GM18508 (cell line): ENCODE measurements at regions not wholly inside any gene's neighbourhood (a gene's known extent, or its start where the extent isn't known, plus 50 kb on each side); places are given as distances from the start of the nearest gene placed in this dataset.

ENCODE experiments used
- ATAC-seq: cut with Tn5 transposase; IDR thresholded peaks from one replicate; pipeline ENCODE4 v1.9.1; 2021; ENCODE audit warnings: moderate number of reproducible peaks; ENCODE audit not compliant: insufficient read depth, unreplicated experiment

DNA sequence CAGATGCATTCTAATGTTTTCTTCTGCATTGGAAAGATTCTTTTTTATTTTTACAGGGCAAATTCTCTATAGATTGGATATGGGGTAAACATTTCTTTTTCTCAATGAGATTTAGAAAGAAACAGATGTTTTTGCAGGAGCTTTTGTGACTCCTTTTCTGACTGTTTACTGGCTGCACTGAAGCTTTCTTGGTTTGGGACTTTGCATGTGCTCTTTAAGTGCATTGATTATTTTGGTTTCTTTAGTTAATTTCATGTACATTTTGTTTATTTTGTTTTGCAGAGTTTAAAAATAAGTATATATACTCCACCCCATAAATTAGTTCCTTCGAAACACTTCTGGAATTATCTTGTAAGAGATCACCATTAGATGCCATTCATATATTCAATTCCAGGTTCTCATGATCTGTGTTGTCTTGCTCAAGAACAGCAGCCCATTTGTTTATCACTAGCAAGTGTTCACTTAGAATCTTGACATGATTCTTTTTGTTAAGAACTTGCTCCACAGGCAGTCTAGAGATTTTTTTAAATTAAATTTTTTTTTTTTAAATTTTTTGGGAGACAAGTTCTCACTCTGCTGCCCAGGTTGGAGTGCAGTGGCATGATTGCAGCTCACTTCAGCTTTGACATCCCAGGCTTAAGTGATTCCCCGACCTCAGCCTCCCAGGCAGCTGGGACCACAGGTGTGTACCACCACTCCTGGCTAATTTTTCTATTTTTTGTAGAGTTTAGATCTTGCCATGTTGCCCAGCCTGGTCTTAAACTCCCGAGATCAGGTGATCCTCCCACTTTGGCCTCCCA, 233.7 kb downstream of the MYCN start:
- no peak for ATAC-seq

DNA sequence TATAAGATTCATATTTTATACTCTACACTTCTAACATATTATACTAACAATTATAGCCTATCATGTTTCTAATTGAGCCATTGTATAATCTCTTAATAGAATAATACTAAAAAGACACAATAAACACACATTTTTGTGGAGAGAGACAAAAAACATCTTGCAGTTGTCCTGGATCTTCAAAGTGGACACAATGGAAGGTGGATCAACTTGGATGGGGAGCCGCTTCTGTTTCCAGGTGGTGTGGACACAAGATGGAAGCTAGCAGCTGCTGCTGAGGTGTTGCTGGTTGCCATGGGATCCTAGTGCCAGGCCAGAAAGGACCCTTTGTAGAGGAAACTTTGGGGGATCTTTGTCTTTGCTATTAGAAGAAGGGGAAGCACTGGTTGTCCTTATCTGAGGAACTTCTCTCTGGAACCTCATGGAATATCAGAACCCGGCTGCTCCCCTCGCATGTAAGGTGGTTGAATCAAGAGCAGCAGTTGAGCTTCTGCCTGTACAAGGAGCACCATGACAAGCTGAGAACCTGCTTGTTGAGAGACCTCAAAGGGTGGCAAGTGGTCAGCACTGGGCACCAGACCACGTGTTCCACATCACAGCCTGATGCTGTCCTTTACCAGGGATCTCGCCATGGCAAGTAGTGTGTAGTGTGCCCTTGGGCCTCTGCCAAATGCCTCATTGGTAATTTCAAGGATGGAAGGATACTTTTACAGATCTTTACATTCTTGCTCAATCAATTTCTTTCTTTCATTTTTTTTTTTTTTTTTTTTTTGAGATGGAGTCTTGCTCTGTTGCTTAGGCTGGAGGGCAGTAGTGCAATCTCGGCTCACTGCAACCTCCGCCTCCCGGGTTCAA, 232.2 kb downstream of the MYCN start:
- no peak for ATAC-seq

DNA sequence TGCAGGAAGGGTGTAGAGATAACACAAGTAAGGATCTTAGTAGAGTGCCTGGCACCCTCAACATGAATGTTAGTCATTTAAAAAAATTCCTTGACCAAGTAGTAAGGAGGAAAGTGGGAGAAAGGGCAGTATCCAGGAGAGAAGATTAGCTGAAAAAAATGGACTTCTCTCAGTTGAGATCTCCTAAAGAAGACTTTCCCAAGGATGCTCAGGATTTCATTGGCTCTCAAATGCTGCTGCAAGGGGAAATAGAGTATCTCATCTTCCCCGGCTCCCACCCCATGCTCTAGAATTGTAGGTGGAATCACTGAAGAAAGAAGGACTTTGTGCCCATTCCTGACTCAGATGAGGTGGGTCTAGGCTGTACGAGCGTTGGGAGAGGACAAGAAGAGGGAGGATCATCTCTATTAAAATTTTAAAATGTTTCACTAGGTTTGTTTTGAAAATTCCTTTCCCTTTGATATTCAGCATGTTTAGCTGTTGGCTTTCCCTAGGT, 231.1 kb downstream of the MYCN start:
- ATAC-seq: no peak

DNA sequence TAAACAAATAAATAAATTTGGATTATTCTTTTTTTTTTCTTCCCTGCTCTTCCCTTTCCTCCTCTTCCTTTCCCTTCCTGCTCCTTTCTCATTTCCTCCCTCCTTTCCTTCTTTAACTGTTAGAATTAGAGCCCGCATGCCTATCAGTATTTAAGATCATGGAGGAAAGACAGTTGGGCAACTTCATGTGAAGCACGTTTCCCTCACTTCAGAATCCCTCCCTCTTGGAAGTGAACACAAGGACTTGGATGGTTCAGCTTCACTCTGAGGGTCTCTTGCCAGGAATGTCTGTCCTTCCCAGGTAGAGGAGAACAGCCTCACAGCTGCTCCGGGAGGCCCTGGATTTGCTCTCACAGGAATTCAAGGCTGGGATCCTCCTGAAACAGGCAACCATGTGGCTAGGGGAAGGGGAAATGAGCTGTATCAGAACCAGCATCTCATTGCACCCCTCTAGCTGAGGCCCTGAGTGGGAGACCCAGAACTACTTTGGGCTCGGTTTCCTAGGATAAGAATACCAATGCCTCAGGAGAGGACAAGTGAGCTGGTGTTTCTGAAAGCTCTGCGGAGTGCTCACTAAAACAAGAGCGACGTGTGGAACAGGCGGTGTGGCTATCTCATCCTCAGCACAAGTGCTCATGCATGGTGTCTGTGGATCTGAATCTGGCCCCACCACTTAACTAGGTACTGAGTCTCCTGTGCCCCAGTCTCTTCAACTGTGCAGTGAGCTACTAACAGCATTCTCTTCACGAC, 230.5 kb downstream of the MYCN start:
- no peak for ATAC-seq

DNA sequence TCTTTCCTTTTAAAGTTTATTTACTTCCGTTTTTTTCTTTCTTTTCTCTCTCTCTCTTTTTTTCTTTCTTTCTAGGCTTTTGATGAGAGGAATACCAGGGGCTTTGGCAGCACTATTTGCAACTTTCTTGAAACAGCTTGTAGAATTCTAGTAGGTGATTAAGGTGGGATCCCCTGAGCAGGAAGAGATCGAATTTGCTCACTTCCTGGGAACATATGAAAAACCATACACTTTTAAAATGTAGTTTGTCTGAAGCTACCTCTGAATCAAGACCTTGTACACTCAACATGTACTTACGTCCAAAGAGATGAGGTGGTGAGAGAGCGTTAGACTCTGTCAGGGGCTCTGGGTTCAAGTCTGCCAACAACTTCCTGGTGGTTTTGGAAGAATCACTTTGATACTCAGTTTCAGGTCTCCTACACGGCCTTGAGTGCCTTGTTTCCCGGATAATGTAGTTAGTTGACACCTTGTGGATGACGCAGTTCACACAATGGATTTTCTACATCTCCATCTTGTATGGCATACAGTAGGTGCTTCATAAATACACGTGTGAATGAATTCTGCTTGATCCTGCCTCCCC, 229.1 kb downstream of the MYCN start:
- no peak for ATAC-seq

DNA sequence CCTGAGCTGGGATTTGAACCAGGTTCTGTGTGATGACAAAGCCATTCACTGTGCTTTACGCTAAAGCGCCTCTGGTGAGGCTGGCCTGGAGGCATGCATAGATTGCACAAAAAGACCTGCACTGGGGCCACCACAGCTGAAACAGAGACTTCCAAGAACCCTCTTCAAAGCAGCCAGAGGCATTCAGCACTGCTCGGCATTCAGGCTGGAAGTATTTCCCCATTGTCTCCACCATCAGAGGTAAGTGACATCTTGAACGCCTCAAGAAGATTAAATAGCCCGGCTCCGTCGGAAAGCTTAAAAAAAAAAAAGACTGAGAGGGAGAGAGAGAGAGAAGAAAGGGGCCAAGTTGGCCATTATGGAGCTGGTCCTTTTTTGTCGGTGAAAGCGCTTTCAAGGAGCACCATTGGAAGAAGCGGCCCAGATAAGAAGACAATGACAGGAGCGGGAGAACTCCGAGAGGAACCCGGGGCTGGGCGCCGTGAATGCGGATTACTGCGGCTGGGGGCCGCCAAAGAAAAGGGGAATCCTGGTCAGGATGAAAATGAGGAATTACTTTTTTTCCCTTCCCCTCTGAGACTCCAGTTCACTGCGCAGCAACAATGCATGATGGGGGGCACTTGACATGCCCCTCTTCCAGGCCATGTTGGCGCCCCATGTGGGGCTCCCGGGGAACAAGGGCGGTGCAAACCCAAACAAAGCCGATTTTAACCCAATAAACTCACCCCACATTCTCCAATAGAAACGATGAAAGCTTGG, 228.3 kb downstream of the MYCN start:
- no peak for ATAC-seq

DNA sequence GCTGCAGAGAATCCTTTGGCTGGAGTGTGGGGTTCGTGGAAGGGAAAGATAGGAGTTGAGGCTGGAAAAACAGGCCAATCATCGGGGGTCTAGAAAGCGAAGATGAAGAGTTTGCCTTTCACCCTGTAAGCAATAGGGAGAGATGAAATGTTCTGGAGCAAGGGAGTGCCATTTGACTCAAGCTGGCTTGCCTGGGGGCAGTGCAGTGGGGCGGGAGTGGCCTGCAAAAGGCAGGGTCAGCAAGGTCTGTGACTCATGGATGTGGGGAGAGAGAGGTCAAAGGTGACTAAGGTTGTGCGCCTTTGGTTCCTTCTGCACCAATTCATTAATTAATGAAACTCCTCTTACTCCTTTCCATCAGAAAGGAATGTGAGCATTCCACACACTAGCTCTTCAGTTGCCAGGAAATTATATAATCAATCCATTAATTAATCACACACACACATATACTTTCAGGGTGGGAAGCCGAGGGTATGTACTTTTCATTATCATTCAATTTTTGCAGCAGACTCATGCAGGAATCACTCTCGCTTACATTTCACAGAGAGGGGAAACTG, 227.6 kb downstream of the MYCN start:
- no peak for ATAC-seq

DNA sequence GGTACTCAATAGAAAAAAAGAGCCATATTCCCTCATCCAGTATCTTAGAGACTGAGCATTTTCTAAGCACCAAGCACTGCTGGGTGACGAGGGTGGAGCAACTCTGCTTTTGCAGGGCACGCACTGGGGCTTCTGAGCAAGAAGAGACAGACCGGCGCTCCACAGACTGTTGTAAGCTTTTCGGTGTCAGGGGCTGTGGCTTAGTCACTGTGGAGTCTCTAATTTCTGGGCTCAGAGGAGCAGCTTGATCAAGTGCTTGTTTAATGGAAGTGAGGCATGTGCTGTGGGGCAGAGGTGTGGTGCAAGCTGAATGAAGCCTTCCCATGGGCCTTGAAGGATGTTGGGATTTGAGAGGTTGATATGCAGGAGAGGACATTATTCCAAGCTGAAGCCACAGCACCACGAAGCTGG, 227.1 kb downstream of the MYCN start:
- ATAC-seq: no peak

DNA sequence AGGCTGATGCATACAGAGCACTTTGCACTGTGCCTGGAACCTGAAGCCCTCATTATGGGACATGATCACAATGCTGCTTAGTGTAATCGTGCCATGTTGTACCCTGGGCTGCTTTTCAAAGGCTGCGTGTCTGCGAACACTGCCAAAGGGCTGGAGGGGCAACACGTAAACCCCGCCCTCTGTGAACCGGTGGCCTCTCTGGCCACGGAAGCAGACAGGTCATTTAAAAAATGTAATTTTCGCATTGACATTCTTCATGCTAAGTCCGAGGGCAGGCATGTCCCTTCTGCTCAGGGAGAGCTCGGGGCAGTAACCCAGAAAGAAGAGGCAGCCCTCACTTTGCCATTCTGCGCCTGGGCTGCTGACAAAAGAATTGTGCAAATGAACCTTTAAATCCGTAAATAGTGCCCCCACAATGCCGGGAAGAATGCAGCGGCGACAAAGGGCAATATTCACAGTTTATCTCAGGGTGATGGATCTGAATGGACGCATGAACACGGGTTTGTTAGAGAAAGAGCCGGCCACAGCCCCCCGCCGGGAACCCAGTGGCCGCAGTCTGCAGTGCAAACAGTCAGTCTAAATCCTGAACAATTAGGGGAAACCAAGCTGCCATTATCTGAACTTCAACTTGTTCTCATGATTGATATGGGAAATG, 226.1 kb downstream of the MYCN start:
- ATAC-seq: no peak

DNA sequence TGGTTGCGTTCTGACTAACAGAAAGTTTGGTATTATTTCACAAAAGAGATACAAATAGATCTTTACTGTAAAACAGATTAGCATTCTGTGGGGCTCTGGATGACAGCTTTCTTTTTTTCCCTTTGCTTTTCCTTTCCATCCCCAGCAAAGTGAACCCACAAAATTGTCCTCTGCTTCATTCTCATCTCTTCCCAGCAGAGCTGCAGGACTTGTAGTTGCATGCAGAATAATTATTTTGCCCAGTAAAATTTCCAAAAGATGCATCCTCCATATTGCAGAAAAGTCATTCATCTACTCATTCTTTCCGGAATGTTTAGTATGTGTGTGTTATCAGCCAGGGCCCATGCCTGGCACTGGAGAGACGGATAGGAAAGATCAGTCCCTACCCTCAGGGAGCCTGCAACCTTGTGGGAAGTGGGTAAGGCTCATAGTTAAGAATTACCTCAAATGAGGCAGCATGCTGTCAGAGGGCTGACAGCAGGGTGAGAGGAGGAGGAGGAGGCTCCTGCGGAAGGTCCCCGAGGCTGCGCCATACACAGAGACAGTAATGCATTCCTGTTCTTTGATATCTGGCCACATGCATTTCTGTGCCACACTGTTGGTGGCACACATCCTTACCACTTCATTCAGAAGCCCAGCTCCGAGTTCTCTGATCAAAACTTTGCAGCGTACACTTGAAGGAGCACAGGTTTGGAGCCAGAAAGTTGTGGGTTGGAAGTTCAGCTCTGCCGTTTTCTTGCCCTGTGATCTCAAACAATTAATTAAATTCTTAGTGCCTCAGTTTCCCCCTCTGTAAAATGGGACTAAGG, 225.4 kb downstream of the MYCN start:
- ATAC-seq: no peak

DNA sequence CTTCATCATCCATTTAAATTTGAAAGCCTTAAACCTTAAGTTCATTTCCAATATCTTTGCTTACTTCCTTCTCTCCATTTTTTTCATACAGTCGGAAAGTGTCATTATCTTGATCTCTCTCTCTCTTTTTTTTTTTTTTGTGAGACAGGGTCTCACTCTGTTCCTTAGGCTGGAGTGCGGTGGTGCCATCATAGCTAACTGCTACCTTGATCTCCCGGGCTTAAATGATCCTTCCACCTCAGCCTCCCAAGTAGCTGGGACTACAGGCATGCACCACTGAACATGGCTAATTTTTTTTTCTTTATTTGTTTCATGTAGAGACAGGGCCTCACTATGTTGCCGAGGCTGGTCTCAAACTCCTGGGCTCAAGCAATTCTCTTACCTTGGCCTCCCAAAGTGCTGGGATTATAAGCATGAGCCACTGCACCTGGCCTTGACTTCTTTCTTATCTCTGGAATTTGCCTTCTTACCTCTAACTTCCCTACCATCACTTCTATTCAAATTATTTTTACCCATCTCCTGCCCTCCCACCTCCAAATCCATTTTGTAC, 222.2 kb downstream of the MYCN start:
- ATAC-seq: no peak

DNA sequence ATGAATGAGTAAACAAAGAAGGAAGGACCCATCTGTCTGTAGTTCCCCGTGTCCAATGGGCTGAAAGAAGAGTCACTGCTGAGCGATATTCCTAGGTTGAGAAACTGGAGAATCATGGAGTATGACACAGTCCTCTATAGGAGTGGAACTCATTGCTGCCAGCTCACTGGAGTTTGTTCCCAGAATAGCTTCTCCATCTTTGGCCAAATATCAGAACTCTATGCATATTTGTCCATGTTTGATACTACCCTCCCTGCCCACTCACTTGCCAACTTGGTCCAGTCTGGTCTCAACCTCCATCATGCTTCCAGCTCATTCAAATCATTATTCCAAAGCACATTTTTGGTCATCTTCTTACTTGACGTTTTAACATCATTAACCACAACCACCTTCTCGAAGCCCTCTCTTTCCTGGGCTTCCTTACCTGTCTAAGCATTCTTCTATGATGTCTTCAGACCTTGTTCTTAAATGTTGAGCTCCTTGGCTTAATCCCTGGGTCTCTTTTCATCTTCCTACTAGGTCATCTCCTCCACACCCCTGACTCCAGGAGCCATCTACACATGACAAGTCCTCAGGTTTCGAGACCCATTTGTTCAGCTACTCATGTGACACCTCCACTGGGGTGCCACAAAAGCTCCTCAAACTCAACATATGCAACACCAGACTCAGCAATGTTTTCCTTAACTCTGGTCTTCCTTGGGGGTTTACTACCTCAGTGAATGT, 221.6 kb downstream of the MYCN start:
- ATAC-seq: no peak

DNA sequence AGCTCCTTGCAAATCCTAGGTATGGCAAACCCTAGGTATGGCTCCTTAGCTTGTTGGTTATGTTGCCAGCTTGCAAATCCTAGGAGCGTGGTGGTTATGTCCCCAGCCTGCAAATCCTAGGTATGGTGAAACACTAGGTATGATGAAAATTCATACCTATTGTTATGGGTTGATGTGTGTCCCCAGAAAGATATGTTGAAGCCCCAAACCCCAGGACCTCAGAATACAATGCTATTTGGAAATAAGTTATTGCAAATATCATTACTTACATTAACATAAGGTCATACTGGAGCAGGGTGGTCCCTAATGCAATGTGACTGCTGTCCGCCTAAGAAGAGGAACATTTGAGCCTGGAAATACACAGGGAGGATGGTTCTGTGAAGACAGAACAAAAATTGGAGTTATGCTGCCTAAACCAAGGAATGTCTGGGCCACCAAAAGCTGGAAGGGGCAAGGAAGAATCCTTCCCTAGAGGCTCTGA, 220.8 kb downstream of the MYCN start:
- ATAC-seq: no peak

DNA sequence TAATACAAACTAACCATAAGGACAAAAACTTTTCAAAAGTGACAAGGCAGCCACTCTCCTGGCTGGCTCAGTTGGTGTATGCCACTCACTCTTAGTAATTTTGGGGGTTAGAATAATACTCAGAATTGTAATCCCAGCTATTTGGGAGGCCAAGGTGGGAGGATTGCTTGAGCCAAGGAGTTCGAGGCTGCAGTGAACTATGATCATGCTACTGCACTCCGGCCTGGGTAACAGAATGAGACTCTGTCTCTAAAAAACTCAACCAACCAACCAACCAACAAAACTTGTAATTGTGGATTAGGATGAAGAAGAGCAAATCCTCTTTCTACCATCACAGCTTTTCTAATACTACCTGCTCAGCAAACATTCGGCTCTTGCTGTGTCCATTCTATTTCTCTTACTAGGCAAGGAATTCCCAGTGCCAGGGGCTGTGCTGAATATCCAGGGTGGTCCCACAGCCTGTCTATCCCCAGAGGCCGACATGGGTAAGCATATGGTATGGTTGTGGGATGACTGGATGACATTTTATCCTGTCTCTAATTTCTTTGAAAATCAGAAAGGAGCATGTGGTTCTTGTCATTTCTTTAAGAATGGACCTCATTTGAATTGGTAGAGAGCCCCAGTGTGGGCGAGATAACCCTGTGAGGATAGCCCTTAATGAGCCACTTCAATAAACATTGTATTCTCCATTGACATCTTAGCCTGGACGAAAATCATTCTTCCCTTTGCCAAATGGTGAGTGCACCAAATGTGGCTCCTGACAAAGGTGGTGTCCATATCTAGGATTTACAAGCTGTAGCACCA, 220.1 kb downstream of the MYCN start:
- no peak for ATAC-seq

DNA sequence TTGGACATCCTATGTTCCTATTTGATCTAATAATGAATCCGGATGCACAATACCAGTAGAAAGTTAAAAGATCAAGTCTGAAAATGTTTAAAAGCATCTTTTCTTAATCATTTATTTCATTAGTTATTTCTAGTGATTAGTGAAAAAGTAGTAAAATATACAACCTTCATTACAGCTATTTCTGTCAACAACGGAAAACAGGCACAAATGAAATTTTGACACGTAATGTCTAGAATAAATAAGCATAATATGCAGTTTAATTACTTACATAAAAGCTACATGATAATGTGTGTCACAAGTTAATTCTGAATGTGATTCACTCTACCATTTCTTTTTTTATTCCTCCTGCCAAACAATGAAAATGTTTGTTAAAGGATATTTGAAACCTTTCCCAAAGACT, 216.1 kb downstream of the MYCN start:
- ATAC-seq: no peak

DNA sequence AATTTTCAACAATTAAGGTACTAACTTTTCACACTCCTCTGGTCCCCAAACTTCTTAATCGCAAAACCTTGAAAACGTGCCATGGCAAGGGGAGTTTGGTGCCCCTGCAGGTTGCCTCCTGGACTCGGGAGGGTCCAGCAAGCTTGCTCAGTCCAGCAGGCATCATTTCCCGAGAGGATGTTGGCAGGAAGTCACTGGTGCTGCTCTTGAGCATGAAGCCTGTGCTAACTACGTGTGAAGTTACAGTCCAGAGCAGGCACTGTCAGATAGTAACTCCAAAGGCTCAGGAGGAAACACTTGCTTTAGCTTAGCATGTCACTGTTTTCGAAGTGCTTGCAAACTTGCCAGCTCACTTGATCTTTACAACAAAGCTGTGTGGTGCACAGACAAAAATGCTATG, 215.4 kb downstream of the MYCN start:
- no peak for ATAC-seq
